ENCODE measurements at regions not wholly inside any gene's neighbourhood (a gene's known extent, or its start where the extent isn't known, plus 50 kb on each side); places are given as distances from the start of the nearest gene placed in this dataset.

DNA sequence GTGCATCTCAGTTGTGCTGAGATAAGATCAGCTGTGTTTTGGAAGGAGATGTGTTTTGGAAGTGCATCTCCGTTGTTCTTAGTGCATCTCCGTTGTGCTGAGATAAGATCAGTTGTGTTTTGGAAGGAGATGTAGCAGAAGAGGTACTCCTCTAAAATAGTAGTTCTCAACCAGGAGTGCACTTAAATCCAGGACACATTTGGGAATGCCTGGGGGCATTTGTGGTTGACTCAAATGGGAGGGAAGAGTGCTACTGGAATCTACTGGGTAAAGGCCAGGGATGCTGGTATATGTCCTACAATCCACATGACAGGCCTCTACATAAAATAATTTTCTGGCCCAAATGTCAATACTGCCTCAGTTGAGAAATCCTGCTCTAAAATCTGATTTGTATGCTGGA lies 70.8 kb upstream of the CHRDL1 start:
- no peak for TF ChIP-seq CTCF (conservative IDR thresholded peaks at IDR 0.05; ENCODE audit: low read length)
- no peak for TF ChIP-seq EZH2phosphoT487 (IDR thresholded peaks at IDR 0.05; ENCODE audit: borderline replicate concordance, low read depth, low read length)
